A673 (cell line): ENCODE measurements at regions not wholly inside any gene's neighbourhood (a gene's known extent, or its start where the extent isn't known, plus 50 kb on each side); places are given as distances from the start of the nearest gene placed in this dataset. TPM values are rescaled to one million over a fixed set of nuclear protein-coding genes. Genes with fewer than 3 reads are reported as not detected.

Experiments used
- BruUV-seq: library from RNA; stranded (reverse); fragments of 400-500 nt; replicated peaks from 2 replicates; lab custom pipeline; 2021; lab: Mats Ljungman, UMichigan
- CTCF ChIA-PET: fragments of 300-600 bp; sonication (Branson Sonifier 250); formaldehyde crosslinking; loops from one replicate; lab custom pipeline; 2022; ENCODE audit warnings: antibody characterized with exemption; lab: Charles Lee
- POLR2A ChIA-PET: fragments of 300-600 bp; sonication (Branson Sonifier 250); formaldehyde crosslinking; loops from one replicate; lab custom pipeline; 2022; ENCODE audit warnings: antibody characterized with exemption; ENCODE audit not compliant: low non-redundant PET; lab: Charles Lee
- DNase-seq: peaks from one replicate; pipeline ENCODE4 v3.0.0-alpha.2; 2015; ENCODE audit warnings: low spot score
- H3K27ac ChIP-seq: fragments of 200-600 bp; sonication (generic); 2 replicates; pipeline ENCODE4 v1.5.1; 2016; ENCODE audit warnings: mixed run types, low read depth, mild to moderate bottlenecking, mixed read lengths, antibody characterized with exemption, low read length; ENCODE audit not compliant: poor library complexity, severe bottlenecking
- H3K27me3 ChIP-seq: fragments of 200-600 bp; sonication (generic); replicated peaks from 2 replicates; pipeline ENCODE4 v1.6.1; 2017; ENCODE audit warnings: mixed run types, low read depth, mild to moderate bottlenecking, mixed read lengths, antibody characterized with exemption, low read length; ENCODE audit not compliant: insufficient read depth, poor library complexity
- H3K36me3 ChIP-seq: fragments of 200-600 bp; sonication (generic); 2 replicates; pipeline ENCODE4 v1.6.1; 2016; ENCODE audit warnings: mixed run types, mild to moderate bottlenecking, mixed read lengths, antibody characterized with exemption, low read length; ENCODE audit not compliant: insufficient read depth, poor library complexity, severe bottlenecking
- H3K4me1 ChIP-seq: fragments of 200-600 bp; sonication (generic); 2 replicates; pipeline ENCODE4 v1.6.1; 2017; ENCODE audit warnings: mixed run types, mild to moderate bottlenecking, mixed read lengths, antibody characterized with exemption, low read length; ENCODE audit not compliant: insufficient read depth, poor library complexity, severe bottlenecking
- H3K4me3 ChIP-seq: fragments of 200-600 bp; sonication (generic); 2 replicates; pipeline ENCODE4 v1.5.1; 2016; ENCODE audit warnings: low read depth, mixed run types, mild to moderate bottlenecking, mixed read lengths, low read length; ENCODE audit not compliant: poor library complexity, severe bottlenecking
- H3K9me3 ChIP-seq: fragments of 200-600 bp; sonication (generic); 2 replicates; pipeline ENCODE4 v1.6.1; 2016; ENCODE audit warnings: mixed run types, low read depth, mild to moderate bottlenecking, mixed read lengths, antibody characterized with exemption, low read length; ENCODE audit not compliant: poor library complexity, severe bottlenecking
- EZH2 ChIP-seq: fragments of 200-600 bp; sonication (generic); IDR thresholded peaks from 2 replicates; pipeline ENCODE4 v1.6.1; 2017; ENCODE audit warnings: borderline replicate concordance, low read depth, mild to moderate bottlenecking, mixed read lengths, antibody characterized with exemption, low read length; ENCODE audit not compliant: poor library complexity, severe bottlenecking
- intact Hi-C: fragments of 100-400 bp; cut with micrococcal nuclease; formaldehyde crosslinking; loops from one replicate; pipeline ENCODE4 v1.10.0; 2022; ENCODE audit not compliant: unreplicated experiment
- microRNA-seq: library from miRNA; unstranded; fragments of <30 nt; microRNA quantifications from one replicate; pipeline ENCODE4 v1.2.0, GENCODE V29; 2021
- TF ChIP-seq, protein P1 (sequence below): fragments of 300-800, 200-600 bp; sonication (generic); conservative IDR thresholded peaks from 2 replicates; pipeline ENCODE4 v1.5.1; 2017; ENCODE audit warnings: low read depth, mild to moderate bottlenecking, antibody characterized with exemption, low read length, moderate library complexity, mixed read lengths

DNA sequence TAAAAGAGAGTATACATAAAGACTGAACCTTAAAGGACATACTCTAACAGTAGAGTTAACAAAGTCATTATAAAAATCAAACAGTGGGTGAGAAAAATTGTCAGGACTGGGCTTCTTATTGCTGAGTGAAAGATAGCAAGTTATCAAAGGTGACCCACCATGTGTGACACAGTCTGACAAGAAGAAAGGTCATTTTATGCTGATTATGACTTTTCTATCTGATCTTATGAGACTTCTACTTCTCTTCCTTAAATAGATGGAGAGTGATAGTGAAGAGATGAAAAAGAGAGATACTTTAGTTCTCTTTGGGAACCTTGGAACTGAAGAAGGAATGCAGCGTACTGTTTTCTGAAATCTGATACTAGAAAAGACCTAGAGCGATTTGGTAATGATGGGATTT, 2157.1 kb downstream of the NCAM2 start:
- Histone ChIP-seq H3K27ac (no peak overlapping the region), H3K27me3 (no peaks in the 10 kb centered on the region), H3K36me3 (no peaks in the 10 kb centered on the region), H3K4me1 (no peaks in the 10 kb centered on the region), H3K9me3 (peaks cover 11% of the 10 kb centered on the region), H3K4me3 (no peak overlapping the region)
- ChIA-PET POLR2A (no interaction called here), CTCF (no interaction called here)
- BruUV-seq: no TSS peak
- intact Hi-C loops: no loop called here
- no peak for DNase-seq
- no peak for TF ChIP-seq EZH2
- TF ChIP-seq, protein P1, sequence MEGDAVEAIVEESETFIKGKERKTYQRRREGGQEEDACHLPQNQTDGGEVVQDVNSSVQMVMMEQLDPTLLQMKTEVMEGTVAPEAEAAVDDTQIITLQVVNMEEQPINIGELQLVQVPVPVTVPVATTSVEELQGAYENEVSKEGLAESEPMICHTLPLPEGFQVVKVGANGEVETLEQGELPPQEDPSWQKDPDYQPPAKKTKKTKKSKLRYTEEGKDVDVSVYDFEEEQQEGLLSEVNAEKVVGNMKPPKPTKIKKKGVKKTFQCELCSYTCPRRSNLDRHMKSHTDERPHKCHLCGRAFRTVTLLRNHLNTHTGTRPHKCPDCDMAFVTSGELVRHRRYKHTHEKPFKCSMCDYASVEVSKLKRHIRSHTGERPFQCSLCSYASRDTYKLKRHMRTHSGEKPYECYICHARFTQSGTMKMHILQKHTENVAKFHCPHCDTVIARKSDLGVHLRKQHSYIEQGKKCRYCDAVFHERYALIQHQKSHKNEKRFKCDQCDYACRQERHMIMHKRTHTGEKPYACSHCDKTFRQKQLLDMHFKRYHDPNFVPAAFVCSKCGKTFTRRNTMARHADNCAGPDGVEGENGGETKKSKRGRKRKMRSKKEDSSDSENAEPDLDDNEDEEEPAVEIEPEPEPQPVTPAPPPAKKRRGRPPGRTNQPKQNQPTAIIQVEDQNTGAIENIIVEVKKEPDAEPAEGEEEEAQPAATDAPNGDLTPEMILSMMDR: no peak

DNA sequence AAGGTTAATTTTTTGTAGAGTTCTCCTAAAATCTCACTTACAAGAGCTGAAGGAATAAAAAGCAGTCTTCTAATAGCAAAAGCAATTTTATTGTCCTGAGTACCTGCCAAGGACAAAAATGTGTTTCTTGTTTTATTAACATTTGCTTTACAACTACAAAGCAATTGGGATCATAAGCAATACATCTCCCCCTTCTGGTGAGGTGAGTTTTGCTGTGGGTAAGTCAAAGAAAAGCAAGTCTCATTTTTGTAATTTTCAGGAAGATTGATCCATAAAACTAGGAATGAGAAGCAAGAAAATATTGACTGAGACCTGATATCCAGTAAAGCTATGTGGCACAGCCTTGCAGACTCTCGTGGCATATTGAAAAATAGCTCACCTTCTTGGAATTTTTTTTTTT, 2162.7 kb downstream of the NCAM2 start:
- no peaks in the 10 kb centered on the region for H3K4me1 ChIP-seq
- BruUV-seq: no TSS peak
- TF ChIP-seq, protein P1: peak; percentile 44
- TF ChIP-seq EZH2: no peak
- no peak overlapping the region for H3K27ac ChIP-seq
- H3K36me3 ChIP-seq: no peaks in the 10 kb centered on the region
- DNase-seq: peak; percentile 8
- peaks cover 7% of the 10 kb centered on the region for H3K9me3 ChIP-seq
- ChIA-PET POLR2A (no interaction called here), CTCF (no interaction called here)
- intact Hi-C loops: loop anchor here (10.0 kb wide), 1 partner anchor 116 kb away; no protein-coding TSS in a partner anchor
- H3K4me3 ChIP-seq: no peak overlapping the region
- no peaks in the 10 kb centered on the region for H3K27me3 ChIP-seq

DNA sequence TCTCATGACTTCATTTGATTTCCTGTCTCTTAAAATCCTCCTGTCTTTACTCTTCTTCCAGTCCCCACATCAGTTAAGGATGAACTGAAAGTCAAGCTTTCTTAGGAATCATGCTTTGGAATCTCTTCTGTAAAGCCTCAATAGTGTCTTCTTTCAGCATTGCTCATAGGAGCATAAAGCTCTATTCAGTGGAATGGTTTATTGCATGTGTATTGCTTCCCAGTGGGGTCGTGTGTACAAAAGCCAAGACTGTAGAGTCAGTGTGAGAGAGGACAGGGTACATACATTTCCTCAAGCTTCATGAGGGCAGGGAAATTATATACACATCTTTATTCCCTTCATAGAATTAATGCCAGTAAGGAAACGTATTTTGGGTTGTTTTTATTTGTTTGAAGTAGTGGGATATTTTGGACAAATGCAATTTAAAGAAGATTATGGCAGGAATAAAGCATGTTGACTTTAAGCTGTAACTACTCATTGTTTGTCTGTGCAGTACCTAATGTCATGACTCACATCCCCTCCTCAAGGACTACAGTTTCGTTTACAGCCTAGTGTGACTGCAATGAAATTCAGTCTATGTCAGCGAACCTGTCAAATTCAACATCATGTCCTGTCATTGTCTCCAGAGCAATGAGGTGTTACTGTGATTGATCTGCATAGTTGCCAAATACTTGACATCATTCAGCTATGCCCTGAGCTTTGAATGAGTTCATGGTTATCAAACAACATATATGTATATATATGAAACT, 2164.2 kb downstream of the NCAM2 start:
- Histone ChIP-seq H3K27ac (no peak overlapping the region), H3K4me1 (no peaks in the 10 kb centered on the region), H3K9me3 (peaks cover 10% of the 10 kb centered on the region), H3K4me3 (no peak overlapping the region), H3K36me3 (no peaks in the 10 kb centered on the region), H3K27me3 (no peaks in the 10 kb centered on the region)
- no TSS peak for BruUV-seq
- CTCF ChIA-PET: no interaction called here
- DNase-seq: no peak
- intact Hi-C loops: loop anchor here (10.0 kb wide), 1 partner anchor 118 kb away; no protein-coding TSS in a partner anchor
- TF ChIP-seq, protein P1: no peak
- TF ChIP-seq EZH2: no peak
- POLR2A ChIA-PET: no interaction called here

Small RNA genes in the stretch of these regions (microRNA-seq; reads per million reads assigned to microRNA genes)
- not detected for gene MIR6130
